RWPE1 (cell line): ENCODE measurements at regions not wholly inside any gene's neighbourhood (a gene's known extent, or its start where the extent isn't known, plus 50 kb on each side); places are given as distances from the start of the nearest gene placed in this dataset.

ENCODE experiments used
- CTCF ChIA-PET: fragments of 350-600 bp; sonication (Branson Sonifier 250); formaldehyde crosslinking; extraction: SDS; loops from one replicate; lab custom pipeline; 2021; lab: Yijun Ruan, JAX
- POLR2A ChIA-PET: fragments of 400-600 bp; formaldehyde crosslinking; extraction: SDS; loops from one replicate; lab custom pipeline; 2020; ENCODE audit warnings: antibody characterized with exemption; ENCODE audit not compliant: low non-redundant PET; lab: Yijun Ruan, JAX
- DNase-seq: peaks from one replicate; pipeline ENCODE4 v3.0.0; 2012; ENCODE audit warnings: low spot score
- H3K27ac ChIP-seq: fragments of 450-650 bp; 2 replicates; pipeline ENCODE4 v1.5.1; 2017
- CTCF ChIP-seq: fragments of 450-650 bp; conservative IDR thresholded peaks from 2 replicates; pipeline ENCODE4 v1.5.1; 2017; ENCODE audit warnings: low read depth, mild to moderate bottlenecking

DNA sequence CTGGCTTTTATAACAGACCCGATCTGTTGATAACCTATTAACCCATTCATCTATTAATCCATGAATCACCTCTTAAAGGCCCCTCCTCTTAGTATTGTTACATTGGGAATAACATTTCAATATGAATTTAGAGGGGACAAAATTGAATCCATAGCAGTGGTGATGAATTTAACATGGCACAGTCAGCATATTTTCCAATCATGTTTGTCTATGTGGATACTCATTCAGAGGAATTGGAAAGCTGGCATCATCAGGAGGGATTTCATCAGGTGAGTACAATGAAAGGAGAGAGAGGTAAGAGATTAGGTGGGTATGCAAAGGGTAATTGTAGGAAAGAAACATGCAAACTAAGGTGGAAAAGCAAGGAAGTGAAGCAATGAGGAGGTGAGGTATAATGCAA lies 59.6 kb upstream of the FOXN2 start:
- H3K27ac ChIP-seq = no peak overlapping the region
- TF ChIP-seq CTCF = no peak
- ChIA-PET CTCF (interaction anchor here (0.6 kb wide), 3 partner anchors 19 to 218 kb away, joined by 3 read pairs; no protein-coding TSS in a partner anchor), POLR2A (no interaction called here)
- DNase-seq = no peak

DNA sequence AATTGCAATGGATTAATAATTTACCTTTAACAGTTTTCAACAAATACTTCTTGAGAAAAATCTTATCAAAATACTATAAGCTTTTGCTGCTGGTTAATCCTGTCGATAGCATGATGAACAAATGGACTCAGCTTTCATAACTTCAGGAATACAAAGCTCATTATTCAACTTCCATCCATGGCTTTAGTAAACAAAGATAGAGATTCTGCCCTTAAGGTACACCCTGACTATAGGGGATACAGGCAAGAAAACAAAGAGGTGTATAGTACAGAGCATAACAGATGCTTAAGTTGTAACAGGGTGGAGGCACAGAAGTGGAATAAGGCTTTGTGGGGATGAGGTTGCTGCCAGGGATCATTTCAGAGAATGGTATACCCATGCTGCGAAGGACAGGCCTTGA lies 57.0 kb upstream of the FOXN2 start:
- no peak for TF ChIP-seq CTCF
- no peak overlapping the region for H3K27ac ChIP-seq
- POLR2A ChIA-PET = no interaction called here
- DNase-seq = no peak
- CTCF ChIA-PET = interaction anchor here (0.6 to 0.7 kb wide), 2 partner anchors 9 to 362 kb away, joined by 3 read pairs; no protein-coding TSS in a partner anchor

GRCh38 chr2:48258481-48259149 lies 55.9 kb upstream of the FOXN2 start:
- ChIA-PET CTCF (no interaction called here), POLR2A (no interaction called here)
- no peak for DNase-seq
- TF ChIP-seq CTCF = no peak
- no peak overlapping the region for H3K27ac ChIP-seq

DNA sequence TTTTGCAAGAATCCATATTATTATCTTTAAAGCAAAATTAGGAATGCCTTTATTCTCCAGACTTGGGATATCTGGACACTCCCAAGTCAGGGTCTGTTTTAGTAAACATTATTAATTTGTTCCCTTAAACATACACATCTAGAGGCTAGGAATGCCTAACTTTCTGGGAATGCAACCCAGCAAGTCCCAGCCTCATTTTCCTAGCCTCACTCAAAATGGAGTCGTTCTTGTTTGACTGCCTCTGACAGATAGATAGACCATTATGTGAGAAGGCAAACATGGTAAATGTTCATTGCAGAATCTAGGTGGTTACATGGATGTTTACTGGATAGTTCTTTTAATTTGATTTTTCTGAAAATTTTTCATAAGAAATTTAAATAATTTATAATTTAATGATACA lies 54.7 kb upstream of the FOXN2 start:
- TF ChIP-seq CTCF = no peak
- no peak for DNase-seq
- ChIA-PET POLR2A (no interaction called here), CTCF (no interaction called here)
- H3K27ac ChIP-seq = no peak overlapping the region

GRCh38 chr2:48264627-48265026 lies 49.9 kb upstream of the FOXN2 start:
- no peak for TF ChIP-seq CTCF
- CTCF ChIA-PET = interaction anchor here (0.6 kb wide), 1 partner anchor 33 kb away, joined by 4 read pairs; no protein-coding TSS in a partner anchor
- POLR2A ChIA-PET = no interaction called here
- no peak overlapping the region for H3K27ac ChIP-seq
- DNase-seq = no peak
